DOHH2 (cell line): ENCODE measurements at regions not wholly inside any gene's neighbourhood (a gene's known extent, or its start where the extent isn't known, plus 50 kb on each side); places are given as distances from the start of the nearest gene placed in this dataset.

Experiments used
- H3F3A ChIP-seq: fragments of 200-600 bp; sonication (generic), shearing (Covaris generic); 2 replicates; pipeline ENCODE4 v1.6.0; 2016; ENCODE audit warnings: antibody characterized with exemption, mild to moderate bottlenecking; ENCODE audit not compliant: control insufficient read depth, insufficient read depth
- H3K27ac ChIP-seq: fragments of 200-600 bp; sonication (generic); 2 replicates; pipeline ENCODE4 v1.5.1; 2014; ENCODE audit warnings: low read depth, mild to moderate bottlenecking, low read length, moderate library complexity
- H3K27me3 ChIP-seq: fragments of 200-600 bp; sonication (generic); 2 replicates; pipeline ENCODE4 v1.6.1; 2014; ENCODE audit warnings: mild to moderate bottlenecking, low read length, mixed read lengths; ENCODE audit not compliant: control insufficient read depth
- H3K36me3 ChIP-seq: fragments of 200-600 bp; sonication (generic); 2 replicates; pipeline ENCODE4 v1.6.1; 2014; ENCODE audit warnings: mild to moderate bottlenecking, low read length, moderate library complexity, mixed read lengths; ENCODE audit not compliant: control insufficient read depth
- H3K4me1 ChIP-seq: fragments of 200-600 bp; sonication (generic); 2 replicates; pipeline ENCODE4 v1.6.1; 2014; ENCODE audit warnings: mild to moderate bottlenecking, low read length, mixed read lengths; ENCODE audit not compliant: control insufficient read depth
- H3K4me2 ChIP-seq: fragments of 200-600 bp; sonication (generic); 2 replicates; pipeline ENCODE4 v1.6.0; 2014; ENCODE audit warnings: mild to moderate bottlenecking, low read length, moderate library complexity
- H3K4me3 ChIP-seq: fragments of 200-600 bp; sonication (generic); 2 replicates; pipeline ENCODE4 v1.5.1; 2014; ENCODE audit warnings: mild to moderate bottlenecking, low read length, mixed read lengths
- H3K79me2 ChIP-seq: fragments of 200-600 bp; sonication (generic); 2 replicates; pipeline ENCODE4 v1.6.1; 2014; ENCODE audit warnings: mild to moderate bottlenecking, low read length, mixed read lengths; ENCODE audit not compliant: control insufficient read depth
- H3K9me2 ChIP-seq: fragments of 200-600 bp; sonication (generic); replicated peaks from 2 replicates; pipeline ENCODE4 v1.6.1; 2014; ENCODE audit warnings: mild to moderate bottlenecking, low read length, mixed read lengths; ENCODE audit not compliant: control insufficient read depth
- H3K9me3 ChIP-seq: fragments of 200-600 bp; sonication (generic); 2 replicates; pipeline ENCODE4 v1.6.1; 2014; ENCODE audit warnings: antibody characterized with exemption, low read length, mixed read lengths; ENCODE audit not compliant: control insufficient read depth, insufficient read depth
- H4K20me1 ChIP-seq: fragments of 200-600 bp; sonication (generic); 2 replicates; pipeline ENCODE4 v1.6.0; 2014; ENCODE audit warnings: low read depth, mild to moderate bottlenecking, antibody characterized with exemption, low read length, moderate library complexity; ENCODE audit not compliant: control insufficient read depth, insufficient read depth
- CTCF ChIP-seq: fragments of 200-600 bp; sonication (generic); IDR thresholded peaks from one replicate; pipeline ENCODE4 v1.5.1; 2014; ENCODE audit warnings: antibody characterized with exemption, mild to moderate bottlenecking, low read depth, low read length; ENCODE audit not compliant: poor library complexity, severe bottlenecking
- EZH2phosphoT487 ChIP-seq: fragments of 200-600 bp; sonication (generic); IDR thresholded peaks from 2 replicates; pipeline ENCODE4 v1.6.1; 2017; ENCODE audit warnings: borderline replicate concordance, mild to moderate bottlenecking, antibody characterized with exemption, low read length, moderate library complexity, mixed read lengths

DNA sequence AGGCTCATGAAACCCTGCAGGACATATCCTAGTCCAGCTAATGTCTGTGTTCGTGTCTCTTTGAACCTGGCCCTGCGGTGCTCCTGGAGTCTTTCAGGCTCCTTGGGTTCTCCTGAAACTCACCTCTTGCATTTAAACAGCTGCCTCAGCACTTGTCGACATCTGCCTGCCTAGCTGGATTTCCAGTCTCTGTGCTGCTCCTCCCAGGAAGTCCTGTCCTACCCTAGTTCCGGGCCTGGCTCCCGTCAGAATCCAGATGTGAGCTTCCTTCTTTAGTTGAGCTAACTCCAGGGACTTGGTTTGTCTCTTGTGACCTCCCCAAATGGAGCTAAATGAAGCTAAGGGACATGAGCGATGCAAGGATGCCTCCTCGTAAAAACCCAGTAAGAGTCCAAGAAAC lies 155.2 kb upstream of the PIRT start:
- Histone ChIP-seq H3K4me1 (no peaks in the 10 kb centered on the region), H3K27me3 (no peaks in the 10 kb centered on the region), H3K36me3 (no peaks in the 10 kb centered on the region), H3K9me3 (no peaks in the 10 kb centered on the region), H3F3A (no peaks in the 10 kb centered on the region), H3K9me2 (no peaks in the 10 kb centered on the region), H4K20me1 (no peaks in the 10 kb centered on the region), H3K4me2 (no peak overlapping the region), H3K79me2 (no peaks in the 10 kb centered on the region), H3K27ac (no peak overlapping the region), H3K4me3 (no peak overlapping the region)
- TF ChIP-seq EZH2phosphoT487 (no peak), CTCF (no peak)

DNA sequence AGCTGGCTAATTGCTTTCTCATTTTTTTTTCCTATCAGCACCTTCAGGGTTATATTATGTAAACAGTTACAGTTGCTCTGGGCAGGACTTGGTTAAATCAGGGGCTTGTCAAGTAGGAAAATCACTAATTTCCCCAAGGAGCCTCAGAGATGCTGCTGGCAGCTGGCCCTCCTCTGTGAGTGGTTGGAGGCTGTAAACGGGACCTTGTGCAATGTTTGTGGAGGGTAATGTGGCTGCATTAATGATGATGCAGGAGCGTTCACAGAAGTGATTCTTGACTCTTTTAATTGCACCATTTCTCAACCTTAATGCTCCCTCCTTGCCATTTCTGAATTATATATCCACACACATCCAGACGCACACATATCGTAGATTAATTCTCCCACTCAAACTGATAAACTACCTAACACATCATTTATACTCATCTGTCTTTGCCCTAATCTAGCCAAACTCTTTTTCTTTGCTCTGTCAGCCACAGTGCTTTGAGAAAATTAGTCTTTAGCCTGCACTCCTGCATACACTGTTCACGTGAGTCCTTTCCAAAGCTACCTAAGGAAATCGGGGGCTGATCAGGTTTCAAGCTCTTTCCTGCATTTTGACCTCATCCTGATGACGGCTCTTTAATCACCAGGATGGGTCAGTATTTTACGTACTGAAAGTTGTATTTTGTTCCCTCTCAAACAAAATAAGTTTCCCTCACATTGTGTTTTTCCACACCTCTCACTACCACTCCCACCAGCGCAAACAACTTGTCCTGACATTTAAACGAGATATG lies 154.4 kb upstream of the PIRT start:
- H3K4me2 ChIP-seq, result no peak overlapping the region
- no peak overlapping the region for H3K27ac ChIP-seq
- H3K4me1 ChIP-seq, result no peaks in the 10 kb centered on the region
- no peaks in the 10 kb centered on the region for H4K20me1 ChIP-seq
- no peaks in the 10 kb centered on the region for H3K27me3 ChIP-seq
- TF ChIP-seq CTCF (no peak), EZH2phosphoT487 (no peak)
- H3K4me3 ChIP-seq, result no peak overlapping the region
- H3K79me2 ChIP-seq, result no peaks in the 10 kb centered on the region
- H3K9me2 ChIP-seq, result no peaks in the 10 kb centered on the region
- no peaks in the 10 kb centered on the region for H3K36me3 ChIP-seq
- H3F3A ChIP-seq, result no peaks in the 10 kb centered on the region
- H3K9me3 ChIP-seq, result no peaks in the 10 kb centered on the region

- Histone ChIP-seq H3K4me3 (no peak overlapping the region), H3K79me2 (no peaks in the 10 kb centered on the region), H3F3A (no peaks in the 10 kb centered on the region), H3K9me3 (no peaks in the 10 kb centered on the region; the same call in 1 of the 2 replicates), H3K4me2 (no peak overlapping the region), H3K27me3 (no peaks in the 10 kb centered on the region), H4K20me1 (no peaks in the 10 kb centered on the region), H3K36me3 (no peaks in the 10 kb centered on the region), H3K4me1 (no peaks in the 10 kb centered on the region), H3K9me2 (no peaks in the 10 kb centered on the region), H3K27ac (no peak overlapping the region)
- TF ChIP-seq CTCF (no peak), EZH2phosphoT487 (no peak)
Measured at GRCh38 chr17:10987786-10988185, 149.9 kb upstream of the PIRT start.
